Renal cortical epithelial cell (primary cell): ENCODE measurements at regions not wholly inside any gene's neighbourhood (a gene's known extent, or its start where the extent isn't known, plus 50 kb on each side); places are given as distances from the start of the nearest gene placed in this dataset.

Experiments used
- DNase-seq: peaks from one replicate; pipeline ENCODE4 v3.0.0-alpha.2; 2011; ENCODE audit warnings: low read depth

DNA sequence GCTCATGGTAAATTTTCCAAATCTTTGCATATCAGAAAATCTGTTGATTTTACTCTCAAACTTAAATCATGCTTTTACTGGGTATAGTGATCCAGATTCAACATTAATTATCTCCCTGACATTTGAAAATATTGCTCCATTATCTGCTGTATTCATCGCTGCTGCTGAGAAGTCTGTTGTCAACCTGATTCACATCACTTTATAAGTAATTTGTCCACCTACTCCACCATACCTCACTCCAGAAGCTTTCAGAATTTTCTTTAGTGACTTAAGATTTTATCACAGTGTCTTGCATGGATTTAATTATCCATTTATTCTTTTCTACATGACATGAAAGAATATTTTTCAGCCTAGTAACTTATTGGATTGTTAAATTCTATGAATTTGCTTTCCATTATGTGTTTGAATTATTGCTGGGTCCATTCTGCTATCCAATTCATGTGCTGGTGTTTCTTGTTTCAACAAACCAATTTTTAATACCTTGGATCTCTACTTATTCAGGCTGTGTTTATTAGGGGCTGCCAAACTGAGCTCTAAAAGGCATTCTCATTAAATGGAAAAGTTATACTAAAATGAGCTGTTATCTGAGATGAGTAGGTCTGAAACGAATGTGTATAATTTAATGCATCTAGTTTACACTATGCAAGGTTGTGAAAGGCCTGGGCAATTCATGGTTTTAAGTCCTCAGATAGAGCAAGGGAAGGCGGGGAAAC, 519.3 kb upstream of the CDH11 start:
- DNase-seq: no peak

DNA sequence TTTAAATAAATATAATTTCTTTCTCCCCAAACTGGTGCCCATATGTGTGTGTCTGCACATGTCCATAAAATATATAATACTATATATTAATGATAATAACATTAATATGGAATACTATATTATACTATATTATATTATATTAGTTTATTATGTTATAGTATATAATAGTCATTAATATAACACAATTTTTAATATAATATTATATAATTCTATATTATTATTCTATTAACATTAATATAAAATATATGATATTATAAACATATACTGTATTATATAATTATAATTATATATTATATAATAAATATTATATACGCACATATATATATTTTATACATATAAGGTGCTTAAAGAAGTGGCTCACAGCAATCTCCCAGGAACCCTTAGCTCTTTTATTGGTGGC, 513.0 kb upstream of the CDH11 start:
- DNase-seq: no peak

DNA sequence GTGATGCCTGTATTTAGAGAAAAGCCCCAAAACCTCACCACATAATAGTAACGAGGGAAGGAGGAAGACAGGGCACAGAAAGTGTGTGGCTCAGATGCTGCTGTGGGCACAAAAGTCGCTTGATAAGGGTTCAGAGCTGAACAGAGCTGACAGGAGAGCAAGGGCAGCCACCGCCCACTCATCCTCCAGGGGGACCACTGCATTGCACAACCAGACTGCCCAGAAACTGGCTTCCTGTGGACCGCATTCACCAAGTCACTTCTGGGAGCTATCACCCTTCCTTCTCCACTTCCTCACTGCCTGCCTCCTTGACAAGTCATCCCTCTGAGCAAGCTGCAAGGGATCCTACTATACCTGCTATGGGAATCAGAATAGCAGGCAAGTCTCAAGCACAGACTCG, 512.4 kb upstream of the CDH11 start:
- no peak for DNase-seq

DNA sequence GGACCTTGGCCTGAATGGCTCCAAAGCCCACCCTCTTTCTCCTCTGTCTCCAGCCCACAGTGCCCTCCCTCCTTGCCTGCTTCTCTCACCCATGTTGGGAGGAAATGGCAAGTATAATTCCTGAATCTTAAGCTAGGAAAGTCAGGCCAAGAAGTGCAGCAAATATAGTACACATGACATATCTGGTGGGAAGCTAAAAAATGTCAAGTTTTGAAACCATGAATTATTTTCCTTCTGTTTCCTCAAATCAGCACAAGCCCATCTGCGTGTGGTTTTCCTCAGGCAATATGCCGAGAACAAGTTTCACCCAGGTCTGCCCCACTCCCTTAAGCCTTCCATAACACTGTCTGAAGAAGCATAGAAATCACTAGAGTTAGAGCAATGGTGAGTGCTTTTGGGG, 502.8 kb upstream of the CDH11 start:
- DNase-seq: no peak

DNA sequence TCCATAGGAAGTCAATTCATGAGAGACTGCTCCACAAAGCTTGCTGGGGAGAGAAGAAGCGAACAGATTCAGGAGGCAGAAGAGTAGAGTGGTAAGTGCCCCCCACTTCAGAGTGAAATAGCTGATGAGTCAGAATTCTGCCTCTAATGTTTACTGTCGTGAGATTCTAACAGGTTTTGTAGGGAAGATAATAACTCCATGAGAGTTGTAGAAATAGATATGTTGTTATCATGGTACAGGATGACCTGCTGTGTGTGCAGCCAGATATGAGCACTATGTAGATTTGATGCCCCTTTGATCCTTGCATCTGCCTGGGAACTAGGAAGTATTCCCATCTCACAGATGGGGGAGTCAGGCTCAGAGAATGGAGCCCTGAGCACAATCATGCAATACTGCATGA, 502.4 kb upstream of the CDH11 start:
- DNase-seq: no peak

DNA sequence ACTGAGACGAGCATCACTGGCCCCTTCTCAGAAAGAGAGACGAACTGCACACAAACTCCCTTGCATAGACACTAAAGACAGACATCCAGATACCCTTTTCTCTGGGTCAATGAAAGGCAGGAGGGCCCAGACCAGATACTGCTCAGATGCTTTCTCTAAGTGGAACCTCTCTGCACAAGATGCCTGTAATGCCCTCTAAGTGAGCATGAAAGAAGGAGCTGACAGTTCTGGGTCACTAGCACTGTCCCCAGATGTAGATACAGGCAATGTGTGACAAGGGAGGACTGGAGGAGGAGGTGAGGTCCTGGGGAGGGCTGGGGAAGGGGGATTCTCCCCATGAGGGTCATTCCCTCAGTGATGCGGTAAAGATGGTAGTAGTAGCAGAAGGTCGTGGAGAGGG, 501.0 kb upstream of the CDH11 start:
- DNase-seq: no peak

DNA sequence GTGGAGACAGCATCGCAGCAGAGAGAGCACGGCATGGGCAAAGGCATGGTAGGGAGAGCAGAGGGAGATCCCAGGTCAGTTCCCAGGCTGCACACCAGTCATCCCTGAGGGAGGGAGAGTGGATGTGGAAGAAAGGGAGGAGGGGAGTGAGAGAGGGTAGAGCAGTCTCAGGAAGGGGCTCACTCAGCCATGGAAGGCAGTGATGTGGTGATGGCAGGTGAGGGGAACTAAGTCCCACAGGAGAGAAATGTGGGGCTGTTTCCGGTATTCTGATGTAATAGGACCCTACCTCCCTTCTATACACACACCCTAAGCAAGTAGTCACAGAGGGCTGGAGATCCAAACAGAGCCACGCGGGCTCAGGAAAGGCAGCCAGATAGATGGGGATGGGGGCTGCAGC, 500.3 kb upstream of the CDH11 start:
- no peak for DNase-seq

DNA sequence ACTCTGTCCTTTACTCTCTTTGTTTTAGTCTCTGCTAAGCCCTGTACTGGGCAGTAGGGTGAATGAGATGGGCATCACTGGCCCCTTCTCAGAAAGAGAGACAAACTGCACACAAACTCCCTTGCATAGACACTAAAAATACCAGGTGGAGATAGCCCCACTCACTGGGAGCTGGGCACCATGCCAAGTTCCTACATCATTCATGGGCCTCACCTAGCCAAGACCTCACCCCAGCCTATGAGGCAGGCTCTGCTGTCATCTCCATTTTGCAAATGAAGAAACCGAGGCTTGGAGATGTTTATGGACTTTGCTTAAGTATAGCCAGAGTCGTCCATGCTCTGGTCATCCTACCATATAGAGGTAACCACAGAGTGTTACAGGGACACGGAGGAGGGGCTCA, 499.8 kb upstream of the CDH11 start:
- DNase-seq: no peak

DNA sequence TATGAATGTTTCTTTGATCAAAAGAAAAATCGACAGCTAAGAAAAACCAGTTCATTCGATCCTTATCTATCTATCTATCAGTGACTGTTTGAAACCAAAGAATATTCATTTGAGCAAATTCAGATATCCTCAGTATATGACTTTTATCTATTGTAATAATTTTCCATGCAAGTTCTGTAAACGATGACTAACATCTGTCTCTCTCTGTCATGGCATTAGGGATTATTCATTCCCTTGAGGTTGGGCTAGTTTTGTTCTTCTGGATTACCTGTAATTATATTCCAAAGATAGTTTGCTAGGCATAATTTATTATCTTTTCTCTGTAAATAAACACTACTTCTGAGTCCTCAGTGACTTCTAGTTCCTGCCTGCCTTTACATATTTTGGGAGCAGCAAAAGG, 497.7 kb upstream of the CDH11 start:
- no peak for DNase-seq

DNA sequence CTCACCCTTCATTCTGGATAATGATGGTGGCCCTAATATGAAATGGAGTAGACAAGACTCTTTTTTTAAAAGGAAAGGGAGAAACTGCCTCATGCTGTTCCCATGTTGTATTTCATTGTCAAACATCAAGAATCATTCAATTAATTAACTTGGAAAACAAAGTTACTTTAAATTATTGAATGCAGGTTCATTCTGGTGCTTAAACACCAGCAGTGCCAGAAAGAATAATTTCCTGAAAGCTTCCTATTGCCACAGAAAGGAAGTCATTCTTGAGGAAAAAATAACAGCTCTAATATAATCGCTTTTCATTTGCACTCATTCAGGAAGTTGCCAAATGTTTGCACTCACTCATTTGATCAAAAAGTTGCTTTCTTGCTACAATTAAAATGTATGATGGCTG, 497.1 kb upstream of the CDH11 start:
- DNase-seq: no peak

DNA sequence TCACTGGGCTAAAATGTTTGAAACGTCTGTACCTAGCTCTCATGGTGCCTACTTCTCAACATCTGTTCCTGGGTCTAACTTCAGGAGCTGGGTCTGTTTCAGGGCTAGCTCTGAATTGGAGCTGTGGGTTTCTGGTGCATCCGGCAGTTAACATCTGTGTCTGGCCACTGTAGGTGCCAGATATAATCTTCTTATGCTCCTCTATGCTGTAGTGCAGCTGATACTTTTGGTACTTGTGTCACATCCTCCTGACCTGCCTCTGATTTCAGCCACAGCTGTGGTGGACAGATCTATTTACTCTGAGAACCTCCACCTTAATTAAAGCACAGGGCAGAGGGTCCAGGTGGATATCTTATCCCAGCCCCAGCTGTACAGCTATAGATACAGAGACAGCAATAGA, 496.5 kb upstream of the CDH11 start:
- no peak for DNase-seq

DNA sequence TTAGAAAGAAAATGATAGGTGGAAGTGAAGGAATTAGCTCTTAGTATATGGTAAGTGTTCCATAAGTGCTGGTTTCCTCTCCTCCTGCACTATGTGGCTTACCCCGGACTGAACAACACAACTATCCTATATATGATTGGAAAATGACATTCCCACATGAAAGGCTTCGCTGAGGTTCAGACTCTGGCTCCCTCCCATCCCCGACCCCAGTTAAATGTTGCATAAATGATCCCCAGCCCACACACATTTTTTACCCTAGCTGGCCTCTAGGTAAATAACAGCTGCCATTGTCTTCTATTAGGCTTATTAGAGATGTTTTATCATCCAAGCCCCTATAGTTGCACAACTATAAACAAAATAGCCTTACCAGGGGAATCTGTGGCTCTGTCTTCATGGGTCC, 495.6 kb upstream of the CDH11 start:
- no peak for DNase-seq

DNA sequence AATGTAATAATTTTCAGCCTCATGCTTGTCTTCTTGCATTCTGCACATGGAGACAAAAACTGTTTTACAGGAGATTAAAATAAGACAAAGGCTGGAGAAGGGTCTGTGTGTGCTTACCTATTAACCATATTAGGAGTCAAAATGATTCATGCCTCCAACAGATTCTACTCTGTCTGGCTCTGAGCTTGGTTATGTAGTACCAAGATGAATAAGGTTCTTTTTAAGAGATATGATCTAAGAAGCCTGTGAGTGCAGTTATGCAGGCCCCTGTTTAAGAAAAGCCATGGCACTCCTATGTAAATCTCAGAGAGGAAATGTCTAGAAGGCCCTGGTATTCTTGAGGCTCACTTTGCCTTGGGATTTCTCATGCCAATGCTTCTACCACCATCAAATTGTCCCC, 486.6 kb upstream of the CDH11 start:
- DNase-seq: no peak

DNA sequence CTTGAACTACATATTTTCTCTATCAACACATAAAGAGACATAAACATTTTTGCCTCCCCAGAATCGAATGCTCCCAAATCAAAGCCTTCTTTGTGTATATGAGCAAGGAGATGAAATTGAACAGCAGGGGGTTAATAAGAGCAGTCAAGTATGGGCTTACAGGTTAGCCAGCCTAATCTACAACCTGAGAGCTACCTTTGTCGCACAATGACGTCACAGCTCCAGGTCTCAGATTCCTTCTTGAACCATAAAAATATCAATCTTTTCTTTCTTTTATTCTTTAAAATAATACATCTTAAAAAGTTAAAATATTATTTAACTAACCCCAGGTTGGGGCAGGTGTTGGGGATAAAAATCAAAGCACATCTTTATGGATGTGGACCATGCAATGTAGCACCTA, 482.9 kb upstream of the CDH11 start:
- no peak for DNase-seq

DNA sequence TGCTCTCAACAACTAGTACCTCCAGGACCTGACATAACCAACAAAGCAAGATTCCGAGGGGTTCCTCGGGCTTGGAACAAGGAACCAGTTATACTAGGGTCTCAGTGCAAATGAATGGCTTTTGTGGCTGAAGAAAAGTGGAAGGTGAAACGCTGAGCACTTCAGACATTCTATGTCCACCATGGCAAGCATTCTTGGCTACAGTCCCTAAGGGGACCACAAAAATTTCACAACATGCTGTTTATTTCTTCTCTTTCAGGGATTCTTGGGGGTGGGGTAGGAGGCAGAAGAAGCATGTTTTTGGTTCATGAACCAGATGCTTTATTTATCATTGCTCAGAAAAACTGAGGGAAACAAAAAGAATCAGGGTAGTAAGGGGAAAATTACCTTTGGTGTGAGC, 479.9 kb upstream of the CDH11 start:
- peak; percentile 3 for DNase-seq

DNA sequence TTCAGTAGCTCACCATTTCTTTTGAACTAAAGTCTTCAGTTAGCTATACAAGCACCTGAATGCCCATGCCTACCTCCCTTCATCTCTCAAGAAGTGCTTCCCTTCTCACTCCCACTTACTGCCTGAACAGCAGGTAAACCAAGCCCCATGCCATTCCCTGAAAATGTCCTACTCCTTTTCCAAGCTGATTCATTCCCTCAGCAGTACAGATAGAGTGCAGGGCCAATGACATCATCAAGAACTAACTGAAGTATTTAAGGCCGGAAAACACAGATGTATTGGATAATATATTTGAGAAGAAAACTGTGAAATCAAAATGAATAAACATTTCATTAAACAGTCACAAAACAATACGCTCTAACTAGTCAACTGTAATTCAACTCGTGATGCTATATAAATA, 478.8 kb upstream of the CDH11 start:
- no peak for DNase-seq

DNA sequence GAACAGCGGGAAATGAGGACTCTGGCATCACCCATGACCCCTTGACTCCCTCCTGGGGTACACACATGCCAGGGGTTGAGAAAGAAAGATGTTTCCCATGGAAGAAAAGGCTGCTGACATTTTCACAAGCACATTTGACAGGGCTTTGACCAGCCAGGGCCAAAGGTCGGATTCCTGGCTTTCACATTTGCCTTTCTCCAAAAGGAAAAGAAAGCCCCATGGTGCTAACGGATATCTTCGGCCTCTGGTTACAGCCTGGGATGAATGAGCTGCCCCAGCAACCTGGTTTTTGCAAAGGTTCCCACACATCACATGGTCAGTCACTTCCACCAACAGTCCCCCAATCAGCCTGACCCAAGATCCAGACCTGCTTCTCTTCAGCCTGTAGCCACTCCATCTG, 478.2 kb upstream of the CDH11 start:
- no peak for DNase-seq

DNA sequence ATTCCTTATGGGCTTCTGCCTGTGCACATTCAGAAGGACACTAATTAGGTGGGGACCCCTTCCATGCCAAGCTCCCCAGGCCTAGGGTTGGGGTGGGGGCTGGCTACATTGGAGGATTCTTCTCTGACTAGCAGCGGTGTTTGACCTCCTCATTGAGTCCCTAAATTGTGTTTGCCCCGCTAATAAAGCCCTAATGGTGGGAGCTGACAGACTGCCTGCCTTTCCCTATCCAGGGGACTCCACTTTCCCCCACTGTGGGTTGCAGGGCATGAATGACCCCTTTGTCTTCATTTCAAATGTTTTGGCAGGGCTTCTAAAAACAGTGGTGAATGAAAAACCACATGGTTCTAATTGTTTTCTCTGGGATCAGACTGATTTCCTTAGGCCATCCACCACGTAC, 476.8 kb upstream of the CDH11 start:
- no peak for DNase-seq

DNA sequence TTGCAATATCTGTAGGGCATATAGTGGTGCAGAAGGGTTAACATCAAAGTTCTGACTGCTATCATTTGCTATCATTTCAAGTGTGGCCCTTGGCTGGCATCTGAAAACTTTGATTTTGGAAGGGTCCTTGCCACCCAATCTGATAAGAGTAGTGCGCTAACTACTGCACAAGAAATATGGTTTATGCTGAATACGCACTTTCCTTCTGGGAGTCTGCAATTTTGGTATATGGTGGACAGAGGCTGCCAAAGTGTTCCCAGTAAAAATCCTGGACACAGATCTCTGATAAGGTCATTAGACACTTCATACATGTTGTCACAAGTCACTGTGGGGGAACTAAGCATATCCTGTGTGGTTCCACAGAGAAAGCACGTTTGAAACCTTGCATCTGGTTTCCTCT, 461.6 kb upstream of the CDH11 start:
- DNase-seq: no peak

DNA sequence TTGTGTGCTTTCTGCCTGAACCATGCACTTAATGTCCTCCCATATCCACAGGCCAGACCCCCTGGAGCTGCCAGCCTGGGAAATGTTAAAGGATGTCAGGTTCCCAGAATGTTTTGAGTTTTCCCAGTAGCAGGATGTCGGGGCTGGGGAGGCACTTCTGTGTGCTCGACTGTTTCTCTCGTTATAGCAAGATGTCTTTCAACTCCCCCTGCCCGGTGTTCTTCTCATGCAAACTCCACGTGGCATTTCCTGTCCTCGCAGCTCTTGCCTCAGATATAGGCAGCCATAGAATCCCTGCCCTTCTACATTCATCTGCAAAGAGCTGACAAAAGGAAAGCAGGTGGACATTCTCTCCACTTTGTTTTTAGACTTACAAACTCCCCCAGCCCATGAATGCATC, 457.2 kb upstream of the CDH11 start:
- no peak for DNase-seq

DNA sequence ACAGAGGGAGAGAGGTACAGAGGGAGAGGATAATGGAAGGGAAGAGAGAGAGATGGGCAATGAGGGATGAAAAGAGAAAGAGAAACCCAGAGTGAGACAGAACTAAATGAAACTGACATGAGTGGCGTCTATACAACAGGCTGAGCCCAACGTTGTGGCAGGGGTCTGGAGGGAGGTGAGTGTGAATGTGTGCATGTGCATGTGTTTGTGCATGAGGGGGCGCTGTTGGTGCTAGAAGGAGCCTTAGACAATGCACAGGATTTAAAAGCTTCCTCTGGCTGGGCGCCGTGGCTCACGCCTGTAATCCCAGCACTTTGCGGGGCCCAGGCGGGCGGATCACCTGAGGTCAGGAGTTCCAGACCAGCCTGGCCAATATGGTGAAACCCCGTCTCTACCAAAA, 454.8 kb upstream of the CDH11 start:
- no peak for DNase-seq

DNA sequence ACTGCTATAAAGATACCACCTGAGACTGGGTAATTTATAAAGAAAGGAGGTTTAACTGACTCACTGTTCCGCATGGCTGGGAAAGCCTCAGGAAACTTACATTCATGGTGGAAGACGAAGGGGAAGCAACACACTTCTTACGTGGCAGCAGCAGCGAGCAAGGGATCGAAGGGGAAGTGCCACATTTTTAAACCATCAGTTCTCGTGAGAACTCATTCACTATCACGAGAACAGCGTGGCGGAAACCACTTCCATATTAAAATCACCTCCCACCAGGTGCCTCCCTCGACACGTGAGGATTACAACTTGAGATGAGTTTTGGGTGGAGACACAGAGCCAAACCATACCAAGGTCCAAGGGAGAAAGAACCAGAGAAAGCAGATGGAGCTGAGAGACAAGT, 454.3 kb upstream of the CDH11 start:
- DNase-seq: no peak

DNA sequence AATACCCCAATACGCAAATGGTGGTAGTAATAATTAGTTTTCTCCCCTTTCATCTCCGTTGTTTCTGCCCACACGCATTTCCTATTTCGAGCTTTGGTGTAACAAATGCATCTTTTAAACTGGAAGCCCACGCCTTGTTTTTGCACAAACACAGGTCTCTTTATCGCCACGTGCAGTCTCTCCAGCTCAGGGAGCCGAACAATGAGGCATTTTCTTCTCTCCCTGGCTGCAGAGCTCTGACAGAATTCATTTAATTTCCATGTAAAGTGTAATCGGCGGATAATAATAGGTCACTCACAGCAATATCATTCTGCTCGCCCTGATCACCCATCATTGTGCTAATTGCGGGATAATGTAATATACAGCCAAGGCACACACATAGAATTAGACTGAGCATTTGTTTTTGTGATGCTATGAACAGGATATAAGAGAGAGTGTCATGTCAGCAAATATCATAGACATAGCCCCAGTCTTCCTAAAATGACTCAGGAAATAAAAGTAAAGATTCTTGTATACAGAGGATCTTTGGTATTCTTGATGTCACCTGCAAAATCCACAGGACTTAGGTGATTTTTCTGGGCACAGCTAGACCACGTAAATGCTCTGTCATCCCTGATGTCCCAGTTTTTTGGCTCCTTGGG, 452.6 kb upstream of the CDH11 start:
- DNase-seq: no peak

DNA sequence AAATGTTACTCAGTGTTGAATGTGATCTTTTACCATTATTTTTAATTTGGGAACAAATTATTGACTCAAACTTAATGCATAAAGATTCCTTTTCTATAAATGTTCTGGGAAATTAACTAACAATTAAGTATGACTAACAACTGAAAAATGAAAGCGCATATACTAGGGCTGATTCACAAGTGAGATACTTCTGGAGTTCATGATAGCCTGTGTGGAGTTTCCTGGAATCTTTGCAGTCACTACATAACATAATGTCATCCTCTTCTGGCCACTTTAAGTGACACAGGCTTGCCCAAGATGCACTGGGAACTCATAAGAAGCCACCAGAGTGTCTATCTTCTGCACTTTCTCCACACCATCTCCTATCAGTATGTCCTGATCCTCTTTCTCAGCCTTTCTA, 450.3 kb upstream of the CDH11 start:
- DNase-seq: peak; percentile 74
